Activated CD4-positive, CD25-positive, alpha-beta regulatory T cell treated with anti-CD3 and anti-CD28 coated beads, Interleukin-2, amount 50 U/mL, for 24 hours (primary cell): ENCODE measurements at regions not wholly inside any gene's neighbourhood (a gene's known extent, or its start where the extent isn't known, plus 50 kb on each side); places are given as distances from the start of the nearest gene placed in this dataset.

Experiments
- ATAC-seq, 2 donors: fragments of 150-1000 bp; cut with Tn5 transposase; one replicate each; pipeline ENCODE4 v1.10.0; 2021; ENCODE audit warnings: mild to moderate bottlenecking in 1 of 2, moderate library complexity in 1 of 2

GRCh38 chr13:72097568-72097967 is 230.6 kb upstream of the DACH1 start:
- ATAC-seq, result no peak

- ATAC-seq, result no peak
Measured at GRCh38 chr13:72093262-72093661, 226.3 kb upstream of the DACH1 start.

GRCh38 chr13:72074663-72075062 is 207.7 kb upstream of the DACH1 start:
- no peak for ATAC-seq

- ATAC-seq, result no peak
Measured at GRCh38 chr13:72072261-72072660, 205.3 kb upstream of the DACH1 start.

- ATAC-seq, result no peak
Measured at GRCh38 chr13:72071713-72072112, 204.7 kb upstream of the DACH1 start.

GRCh38 chr13:72062566-72062965 is 195.6 kb upstream of the DACH1 start:
- no peak for ATAC-seq

- ATAC-seq, result no peak
Measured at GRCh38 chr13:72061613-72062012, 194.6 kb upstream of the DACH1 start.

GRCh38 chr13:72050251-72050650 is 183.2 kb upstream of the DACH1 start:
- ATAC-seq, result no peak

- ATAC-seq, result no peak
Measured at GRCh38 chr13:72043366-72043765, 176.4 kb upstream of the DACH1 start.

GRCh38 chr13:72041165-72041564 is 174.2 kb upstream of the DACH1 start:
- ATAC-seq, result no peak

GRCh38 chr13:72039126-72039525 is 172.1 kb upstream of the DACH1 start:
- ATAC-seq, result no peak

- no peak for ATAC-seq
Measured at GRCh38 chr13:72029981-72030380, 163.0 kb upstream of the DACH1 start.

- no peak for ATAC-seq
Measured at GRCh38 chr13:72025836-72026235, 158.8 kb upstream of the DACH1 start.

GRCh38 chr13:72023895-72024294 is 156.9 kb upstream of the DACH1 start:
- no peak for ATAC-seq

- no peak for ATAC-seq
Measured at GRCh38 chr13:72005455-72005854, 138.5 kb upstream of the DACH1 start.

GRCh38 chr13:72004784-72005374 is 137.9 kb upstream of the DACH1 start:
- no peak for ATAC-seq

GRCh38 chr13:72004246-72004645 is 137.2 kb upstream of the DACH1 start:
- no peak for ATAC-seq

GRCh38 chr13:71998223-71998622 is 131.2 kb upstream of the DACH1 start:
- ATAC-seq, result no peak

- ATAC-seq, result no peak
Measured at GRCh38 chr13:71979616-71980015, 112.6 kb upstream of the DACH1 start.

- ATAC-seq, result no peak
Measured at GRCh38 chr13:71977028-71977427, 110.0 kb upstream of the DACH1 start.

GRCh38 chr13:71967990-71968389 is 101.0 kb upstream of the DACH1 start:
- no peak for ATAC-seq

GRCh38 chr13:71964491-71965100 is 97.6 kb upstream of the DACH1 start:
- ATAC-seq, result no peak

- no peak for ATAC-seq
Measured at GRCh38 chr13:71962735-71963134, 95.7 kb upstream of the DACH1 start.

GRCh38 chr13:71962126-71962525 is 95.1 kb upstream of the DACH1 start:
- ATAC-seq, result no peak

GRCh38 chr13:71949441-71949840 is 82.4 kb upstream of the DACH1 start:
- no peak for ATAC-seq
